Activated B cell treated with CpG ODN at 0.5 μM for 24 hours (primary cell): ENCODE measurements at regions not wholly inside any gene's neighbourhood (a gene's known extent, or its start where the extent isn't known, plus 50 kb on each side); places are given as distances from the start of the nearest gene placed in this dataset.

Source experiments
- ATAC-seq: fragments of 200-7000 bp; cut with Tn5 transposase; one replicate; pipeline ENCODE4 v1.10.0; 2021; ENCODE audit warnings: low read depth, mild to moderate bottlenecking, moderate library complexity
- CTCF ChIA-PET: fragments of 350-600 bp; sonication (Branson Sonifier 250); formaldehyde crosslinking; loops from one replicate; lab custom pipeline; 2021; ENCODE audit warnings: antibody characterized with exemption; lab: Charles Lee
- POLR2A ChIA-PET: fragments of 350-600 bp; sonication (Branson Sonifier 250); formaldehyde crosslinking; loops from one replicate; lab custom pipeline; 2021; ENCODE audit warnings: antibody characterized with exemption; lab: Charles Lee
- DNase-seq: peaks from one replicate; pipeline ENCODE4 v3.0.0; 2022
- H3K27ac Mint-ChIP-seq: one replicate; pipeline ENCODE4 v1.8.0; 2020; ENCODE audit warnings: mixed read lengths
- H3K27me3 Mint-ChIP-seq: one replicate; pipeline ENCODE4 v1.8.0; 2021; ENCODE audit warnings: mixed read lengths
- H3K36me3 Mint-ChIP-seq: one replicate; pipeline ENCODE4 v1.8.0; 2021; ENCODE audit warnings: low read depth, mixed read lengths
- H3K4me1 Mint-ChIP-seq: one replicate; pipeline ENCODE4 v1.8.0; 2021; ENCODE audit warnings: mixed read lengths
- H3K4me3 Mint-ChIP-seq: one replicate; pipeline ENCODE4 v1.8.0; 2020; ENCODE audit warnings: mild to moderate bottlenecking, mixed read lengths
- H3K9me3 Mint-ChIP-seq: one replicate; pipeline ENCODE4 v1.8.0; 2020; ENCODE audit warnings: mixed read lengths
- CTCF ChIP-seq: fragments of 200-600 bp; IDR thresholded peaks from one replicate; pipeline ENCODE4 v1.8.0; 2022; ENCODE audit warnings: antibody characterized with exemption, mild to moderate bottlenecking
- intact Hi-C: fragments of 100-400 bp; cut with micrococcal nuclease; formaldehyde crosslinking; loops from one replicate; pipeline ENCODE4 v1.15.1; 2024

- H3K4me1 Mint-ChIP-seq: no peaks in the 10 kb centered on the region
- intact Hi-C loops: no loop called here
- CTCF ChIA-PET: no interaction called here
These were observed 343.9 kb downstream of the ARRDC4 start for GRCh38 chr15:98304371-98304770.

GRCh38 chr15:98308117-98308516, 340.2 kb upstream of the IGF1R start:
- Mint-ChIP-seq H3K4me3 (no peak overlapping the region), H3K27me3 (no peaks in the 10 kb centered on the region), H3K36me3 (no peaks in the 10 kb centered on the region), H3K27ac (no peak overlapping the region), H3K9me3 (peaks cover 7% of the 10 kb centered on the region), H3K4me1 (no peaks in the 10 kb centered on the region)
- ChIA-PET CTCF (no interaction called here), POLR2A (no interaction called here)
- ATAC-seq (no peak), DNase-seq (no peak)
- intact Hi-C loops: no loop called here
- TF ChIP-seq CTCF: no peak

More at GRCh38 chr15:98304371-98304770, 343.9 kb downstream of the ARRDC4 start:
- no peak for TF ChIP-seq CTCF
- POLR2A ChIA-PET: no interaction called here
- Mint-ChIP-seq H3K27me3 (peaks cover 4% of the 10 kb centered on the region), H3K9me3 (peaks cover 3% of the 10 kb centered on the region), H3K4me3 (no peak overlapping the region), H3K27ac (no peak overlapping the region), H3K36me3 (no peaks in the 10 kb centered on the region)
- no peak for DNase-seq
- ATAC-seq: no peak

DNA sequence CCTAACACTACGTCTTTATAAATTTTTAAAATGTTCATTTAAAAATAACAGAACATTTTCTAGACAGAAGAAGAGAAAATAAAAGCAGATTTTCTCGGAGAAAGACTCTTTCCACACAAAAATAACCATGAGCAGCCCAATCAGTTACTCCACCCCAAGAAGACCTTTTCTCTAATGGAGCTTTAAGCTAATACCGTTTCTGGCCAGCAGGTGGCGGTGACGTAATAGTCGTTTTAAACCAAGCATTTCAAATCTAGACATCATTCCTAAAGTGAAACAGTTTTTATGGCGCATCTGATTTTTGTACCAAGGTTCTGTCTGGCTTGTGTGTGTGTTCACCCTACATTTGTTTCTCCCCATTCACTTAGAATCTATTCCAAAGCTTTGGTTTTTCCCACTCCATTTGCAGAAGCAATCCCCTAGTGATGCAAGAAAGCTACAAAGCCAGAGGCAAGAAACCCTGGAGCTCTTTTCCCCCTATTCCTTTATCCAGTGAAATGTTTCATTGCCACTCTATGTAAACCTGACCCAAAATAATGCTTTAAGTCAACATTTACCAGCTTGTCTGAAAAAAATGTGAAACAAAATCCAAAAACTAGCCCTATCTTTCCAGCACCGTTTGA, 336.7 kb upstream of the IGF1R start:
- Mint-ChIP-seq H3K36me3 (no peaks in the 10 kb centered on the region), H3K27me3 (no peaks in the 10 kb centered on the region), H3K4me3 (no peak overlapping the region), H3K27ac (no peak overlapping the region), H3K9me3 (peaks cover 5% of the 10 kb centered on the region), H3K4me1 (no peaks in the 10 kb centered on the region)
- ATAC-seq: no peak
- TF ChIP-seq CTCF: no peak
- peak; percentile 18 for DNase-seq
- intact Hi-C loops: loop anchor here (1.0 to 5.0 kb wide), 3 partner anchors 110 to 901 kb away; no protein-coding TSS in a partner anchor
- ChIA-PET CTCF (interaction anchor here (0.6 to 1.7 kb wide), 9 partner anchors 10 to 764 kb away, joined by 3 to 15 read pairs (median 6); no protein-coding TSS in a partner anchor), POLR2A (no interaction called here)

DNA sequence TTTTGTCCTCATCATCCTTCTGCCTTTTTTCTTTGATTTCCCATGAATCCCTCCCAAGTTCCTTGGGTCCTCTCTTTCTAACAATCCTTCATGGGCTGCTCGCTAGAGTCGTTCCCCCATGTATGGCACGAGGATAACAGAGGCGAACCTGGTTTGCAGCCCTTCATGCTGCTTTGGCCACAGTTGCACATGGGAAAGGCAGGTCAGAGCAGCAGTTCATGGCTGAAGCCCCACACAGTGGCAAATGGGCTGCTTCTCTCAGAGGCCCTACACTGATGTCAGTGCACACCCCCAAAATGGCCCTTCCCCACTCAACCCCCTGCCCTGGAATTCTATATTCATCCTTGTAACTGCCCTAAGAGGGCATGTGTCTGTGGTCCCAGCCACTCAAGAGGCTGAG, 335.4 kb upstream of the IGF1R start:
- intact Hi-C loops: loop anchor here (5.0 kb wide), 1 partner anchor 899 kb away; no protein-coding TSS in a partner anchor
- POLR2A ChIA-PET: no interaction called here
- Mint-ChIP-seq H3K27ac (no peak overlapping the region), H3K4me3 (no peak overlapping the region), H3K9me3 (peaks cover 7% of the 10 kb centered on the region), H3K36me3 (no peaks in the 10 kb centered on the region), H3K4me1 (no peaks in the 10 kb centered on the region), H3K27me3 (no peaks in the 10 kb centered on the region)
- CTCF ChIA-PET: interaction anchor here (1.7 kb wide), 1 partner anchor 115 kb away, joined by 15 read pairs; no protein-coding TSS in a partner anchor
- no peak for TF ChIP-seq CTCF
- ATAC-seq: no peak
- no peak for DNase-seq

DNA sequence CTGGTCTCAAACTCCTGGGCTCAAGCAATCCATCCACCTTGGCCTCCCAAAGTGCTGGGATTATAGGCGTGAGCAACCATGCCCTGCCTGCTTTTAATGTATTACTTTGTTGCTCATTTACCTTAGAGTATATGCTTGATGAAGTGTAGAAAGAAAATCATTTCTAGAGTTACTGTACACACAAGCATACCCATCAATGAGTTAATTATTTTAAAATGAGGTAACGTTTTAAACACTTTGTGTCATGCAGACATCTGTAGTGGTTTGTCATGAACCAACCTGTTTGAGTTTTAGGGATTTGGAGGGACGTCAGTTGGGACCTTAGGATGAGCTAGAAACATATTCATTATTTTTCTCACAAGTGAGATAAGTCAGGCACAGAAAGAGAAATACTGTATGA, 332.4 kb upstream of the IGF1R start:
- DNase-seq (no peak), ATAC-seq (no peak)
- Mint-ChIP-seq H3K4me1 (no peaks in the 10 kb centered on the region), H3K4me3 (no peak overlapping the region), H3K36me3 (no peaks in the 10 kb centered on the region), H3K27me3 (no peaks in the 10 kb centered on the region), H3K27ac (no peak overlapping the region), H3K9me3 (peaks cover 8% of the 10 kb centered on the region)
- ChIA-PET POLR2A (no interaction called here), CTCF (no interaction called here)
- TF ChIP-seq CTCF: no peak
- intact Hi-C loops: no loop called here
